ENCODE measurements at regions not wholly inside any gene's neighbourhood (a gene's known extent, or its start where the extent isn't known, plus 50 kb on each side); places are given as distances from the start of the nearest gene placed in this dataset.

DNA sequence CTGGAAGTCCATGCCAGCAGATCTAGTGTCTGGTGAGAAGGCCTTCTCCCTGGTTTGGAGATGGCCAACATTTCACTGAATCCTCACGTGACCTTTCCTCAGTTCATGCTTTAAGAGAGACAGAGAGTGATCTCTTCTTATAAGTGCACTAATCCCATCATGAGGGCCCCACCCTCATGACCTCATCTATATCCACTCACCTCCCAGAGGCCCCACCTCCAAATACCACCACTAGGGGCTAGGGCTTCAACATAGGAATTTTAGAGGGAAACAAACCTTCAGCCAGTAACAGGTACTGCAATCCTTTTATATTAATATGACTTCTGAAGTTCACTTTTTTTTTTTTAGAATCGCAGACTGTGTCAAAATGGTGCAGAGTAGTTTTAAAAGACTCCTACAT lies 496.9 kb upstream of the ADAMTS16 start:
- no peak for ATAC-seq

DNA sequence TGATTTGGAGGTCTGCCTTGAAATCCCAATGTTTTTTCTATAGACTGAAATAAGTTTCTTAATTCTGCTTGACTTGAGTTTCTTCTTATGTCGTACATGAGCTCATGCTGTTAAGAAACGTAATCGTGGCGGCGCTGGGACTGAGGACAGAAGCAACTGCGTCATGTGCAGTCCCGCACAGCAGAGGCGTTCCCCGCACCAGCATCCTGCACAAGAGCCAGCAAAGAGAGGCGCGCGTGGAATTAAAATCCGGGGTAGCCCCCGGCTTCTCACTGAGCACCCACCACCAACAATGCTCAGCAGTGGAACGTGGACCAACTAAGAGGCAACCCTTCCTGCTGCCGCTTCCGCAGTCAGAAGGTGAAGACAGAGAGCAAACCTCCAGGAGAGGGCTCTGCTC lies 496.2 kb upstream of the ADAMTS16 start:
- H3K9me3 ChIP-seq = no peaks in the 10 kb centered on the region
- no peak for TF ChIP-seq POLR2A (IDR thresholded peaks at IDR 0.05)
- TF ChIP-seq, protein P1, sequence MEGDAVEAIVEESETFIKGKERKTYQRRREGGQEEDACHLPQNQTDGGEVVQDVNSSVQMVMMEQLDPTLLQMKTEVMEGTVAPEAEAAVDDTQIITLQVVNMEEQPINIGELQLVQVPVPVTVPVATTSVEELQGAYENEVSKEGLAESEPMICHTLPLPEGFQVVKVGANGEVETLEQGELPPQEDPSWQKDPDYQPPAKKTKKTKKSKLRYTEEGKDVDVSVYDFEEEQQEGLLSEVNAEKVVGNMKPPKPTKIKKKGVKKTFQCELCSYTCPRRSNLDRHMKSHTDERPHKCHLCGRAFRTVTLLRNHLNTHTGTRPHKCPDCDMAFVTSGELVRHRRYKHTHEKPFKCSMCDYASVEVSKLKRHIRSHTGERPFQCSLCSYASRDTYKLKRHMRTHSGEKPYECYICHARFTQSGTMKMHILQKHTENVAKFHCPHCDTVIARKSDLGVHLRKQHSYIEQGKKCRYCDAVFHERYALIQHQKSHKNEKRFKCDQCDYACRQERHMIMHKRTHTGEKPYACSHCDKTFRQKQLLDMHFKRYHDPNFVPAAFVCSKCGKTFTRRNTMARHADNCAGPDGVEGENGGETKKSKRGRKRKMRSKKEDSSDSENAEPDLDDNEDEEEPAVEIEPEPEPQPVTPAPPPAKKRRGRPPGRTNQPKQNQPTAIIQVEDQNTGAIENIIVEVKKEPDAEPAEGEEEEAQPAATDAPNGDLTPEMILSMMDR (IDR thresholded peaks at IDR 0.05) = no peak
- H3K36me3 ChIP-seq = no peaks in the 10 kb centered on the region
- ATAC-seq (no peak), DNase-seq (no peak)
- intact Hi-C loops (cut with DNase I) = no loop called here
- H3K27me3 ChIP-seq = no peaks in the 10 kb centered on the region
- no peak overlapping the region for H3K4me3 ChIP-seq
- no peaks in the 10 kb centered on the region for H3K4me1 ChIP-seq
- no peak overlapping the region for H3K27ac ChIP-seq
- 86% methylated on average over 9 of the region's 17 CpGs for WGBS (ENCODE audit: insufficient coverage, low coverage, low lambda C conversion rate, missing lambda C conversion rate)

More for the DNA sequence above, 496.9 kb upstream of the ADAMTS16 start:
- DNase-seq = no peak
- H3K9me3 ChIP-seq = no peaks in the 10 kb centered on the region
- no peaks in the 10 kb centered on the region for H3K4me1 ChIP-seq
- H3K27me3 ChIP-seq = no peaks in the 10 kb centered on the region
- intact Hi-C loops (cut with DNase I) = no loop called here
- WGBS (ENCODE audit: insufficient coverage, low coverage, low lambda C conversion rate, missing lambda C conversion rate) = 65% methylated on average over 2 of the region's 2 CpGs
- no peak for TF ChIP-seq POLR2A (IDR thresholded peaks at IDR 0.05)
- TF ChIP-seq, protein P1 (IDR thresholded peaks at IDR 0.05) = no peak
- H3K27ac ChIP-seq = no peak overlapping the region
- no peaks in the 10 kb centered on the region for H3K36me3 ChIP-seq
- no peak overlapping the region for H3K4me3 ChIP-seq

DNA sequence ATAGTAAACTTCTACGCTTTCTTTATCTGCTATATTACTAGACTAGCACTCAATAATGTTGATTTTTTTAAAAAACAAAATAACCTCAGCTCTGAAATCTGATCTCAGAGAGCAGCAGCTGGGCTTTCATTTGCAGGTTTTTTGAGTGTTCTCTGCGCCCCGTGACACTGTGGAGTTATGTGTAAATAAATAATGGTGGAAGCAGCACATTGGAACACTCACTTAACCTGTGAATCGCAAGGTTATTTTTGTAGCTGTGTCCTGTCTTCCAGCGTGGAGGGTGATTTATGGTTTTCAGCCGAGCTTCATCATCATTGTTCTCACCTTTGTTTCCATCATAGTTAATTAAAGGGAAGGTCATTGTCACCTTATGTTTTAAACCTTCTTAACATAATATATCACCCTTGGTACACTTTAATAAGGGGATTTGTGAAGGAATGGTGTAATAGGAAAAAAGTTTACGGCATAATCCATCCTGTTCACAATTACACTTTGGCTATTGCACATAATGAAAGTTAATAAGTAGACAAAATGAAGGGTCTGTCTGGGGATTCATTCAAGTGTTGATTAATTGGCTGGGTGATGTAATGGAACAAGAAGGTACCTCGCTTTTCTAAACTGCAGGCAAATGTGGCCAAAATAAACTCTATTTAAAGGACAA lies 493.3 kb upstream of the ADAMTS16 start:
- DNase-seq (no peak), ATAC-seq (no peak)
- TF ChIP-seq POLR2A (IDR thresholded peaks at IDR 0.05) = no peak
- TF ChIP-seq, protein P1 (IDR thresholded peaks at IDR 0.05) = no peak
- no peaks in the 10 kb centered on the region for H3K27me3 ChIP-seq
- no peaks in the 10 kb centered on the region for H3K36me3 ChIP-seq
- no peaks in the 10 kb centered on the region for H3K9me3 ChIP-seq
- WGBS (ENCODE audit: insufficient coverage, low coverage, low lambda C conversion rate, missing lambda C conversion rate) = 50% methylated on average over 8 of the region's 8 CpGs
- intact Hi-C loops (cut with DNase I) = no loop called here
- H3K4me1 ChIP-seq = no peaks in the 10 kb centered on the region
- H3K27ac ChIP-seq = no peak overlapping the region
- H3K4me3 ChIP-seq = no peak overlapping the region

DNA sequence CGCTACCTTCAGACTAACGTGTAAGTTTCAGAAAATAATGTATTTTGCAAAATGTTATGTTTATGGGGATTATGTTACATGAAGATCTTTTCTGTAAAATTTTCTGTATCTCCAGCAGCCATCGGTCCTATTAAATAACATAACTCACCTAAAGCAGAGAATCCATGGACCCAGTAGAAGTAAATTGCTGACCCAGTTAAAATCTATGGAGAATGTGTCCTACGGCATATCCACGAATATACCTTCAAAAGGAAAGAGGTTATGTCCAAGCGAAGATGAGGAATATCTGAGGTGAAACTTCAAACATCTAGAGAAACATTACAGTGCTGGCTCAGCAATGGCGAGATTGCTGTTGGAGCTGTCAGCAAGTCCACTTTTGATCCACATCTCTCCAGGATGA lies 492.2 kb upstream of the ADAMTS16 start:
- intact Hi-C loops (cut with DNase I) = no loop called here
- ATAC-seq (no peak), DNase-seq (no peak)
- Histone ChIP-seq H3K4me3 (no peak overlapping the region), H3K36me3 (no peaks in the 10 kb centered on the region), H3K4me1 (no peaks in the 10 kb centered on the region), H3K9me3 (no peaks in the 10 kb centered on the region), H3K27ac (no peak overlapping the region), H3K27me3 (no peaks in the 10 kb centered on the region)
- TF ChIP-seq, protein P1 (IDR thresholded peaks at IDR 0.05) = no peak
- 57% methylated on average over 7 of the region's 7 CpGs for WGBS (ENCODE audit: insufficient coverage, low coverage, low lambda C conversion rate, missing lambda C conversion rate)
